Suprapubic skin (tissue), 4 donors: ENCODE measurements at regions not wholly inside any gene's neighbourhood (a gene's known extent, or its start where the extent isn't known, plus 50 kb on each side); places are given as distances from the start of the nearest gene placed in this dataset.

Experiments used
- DNase-seq, 2 donors: peaks; one replicate each; pipeline ENCODE4 v3.0.0-alpha.2; 2019; ENCODE audit warnings: low spot score in 2 of 2
- H3K27ac ChIP-seq: fragments of 200-600 bp; sonication (generic); one replicate; pipeline ENCODE4 v1.5.1; 2019
- H3K27me3 ChIP-seq: fragments of 200-600 bp; sonication (generic); one replicate; pipeline ENCODE4 v1.5.1; 2019
- H3K36me3 ChIP-seq: fragments of 200-600 bp; sonication (generic); one replicate; pipeline ENCODE4 v1.5.1; 2019
- H3K4me1 ChIP-seq: fragments of 200-600 bp; sonication (generic); one replicate; pipeline ENCODE4 v1.5.1; 2019
- H3K4me3 ChIP-seq: fragments of 200-600 bp; sonication (generic); one replicate; pipeline ENCODE4 v1.5.1; 2019; ENCODE audit warnings: mild to moderate bottlenecking
- H3K9me3 ChIP-seq: fragments of 200-600 bp; sonication (generic); one replicate; pipeline ENCODE4 v1.5.1; 2019
- CTCF ChIP-seq, 2 donors: fragments of 200-600 bp in 1 of 2; fragments of 450-650 bp in 1 of 2; sonication (generic) in 1 of 2; IDR thresholded peaks; one replicate each; pipeline ENCODE4 v1.5.1; 2016 to 2019; ENCODE audit warnings: antibody characterized with exemption in 2 of 2, mild to moderate bottlenecking in 1 of 2, moderate library complexity in 1 of 2
- EP300 ChIP-seq: sonication (generic); formaldehyde crosslinking; IDR thresholded peaks from one replicate; pipeline ENCODE4 v1.6.1; 2017; ENCODE audit warnings: antibody characterized with exemption
- POLR2A ChIP-seq, 2 donors: fragments of 450-650 bp; IDR thresholded peaks; one replicate each; pipeline ENCODE4 v1.6.1; 2017; ENCODE audit warnings: antibody characterized with exemption in 2 of 2, mild to moderate bottlenecking in 2 of 2, moderate library complexity in 2 of 2
- POLR2AphosphoS5 ChIP-seq, 3 donors: sonication (generic); formaldehyde crosslinking; IDR thresholded peaks; one replicate each; pipeline ENCODE4 v1.6.1; 2017; ENCODE audit warnings: antibody characterized with exemption in 3 of 3
- WGBS: methylation state at CpG from one replicate; pipeline ENCODE4 v1.1.5; 2018; 5-methylcytosine and 5-hydroxymethylcytosine counted together

GRCh38 chr6:148657048-148657447 is 89.8 kb upstream of the UST start:
- Histone ChIP-seq H3K4me3 (no peak overlapping the region), H3K27me3 (no peaks in the 10 kb centered on the region), H3K9me3 (peaks cover 10% of the 10 kb centered on the region), H3K36me3 (no peaks in the 10 kb centered on the region), H3K27ac (no peak overlapping the region), H3K4me1 (no peaks in the 10 kb centered on the region)
- TF ChIP-seq POLR2AphosphoS5 (IDR thresholded peaks at IDR 0.05) = no peak
- TF ChIP-seq POLR2A (IDR thresholded peaks at IDR 0.05) = no peak
- TF ChIP-seq CTCF (IDR thresholded peaks at IDR 0.05) = no peak
- TF ChIP-seq EP300 = no peak
- WGBS = 80% methylated on average over 4 of the region's 4 CpGs
- no peak for DNase-seq

- TF ChIP-seq POLR2AphosphoS5 (IDR thresholded peaks at IDR 0.05) = no peak
- TF ChIP-seq EP300 = no peak
- TF ChIP-seq POLR2A (IDR thresholded peaks at IDR 0.05) = no peak
- H3K36me3 ChIP-seq = no peaks in the 10 kb centered on the region
- H3K4me3 ChIP-seq = no peak overlapping the region
- 91% methylated on average over 2 of the region's 2 CpGs for WGBS
- no peak for DNase-seq
- H3K27me3 ChIP-seq = no peaks in the 10 kb centered on the region
- H3K9me3 ChIP-seq = peaks cover 11% of the 10 kb centered on the region
- no peak overlapping the region for H3K27ac ChIP-seq
- H3K4me1 ChIP-seq = no peaks in the 10 kb centered on the region
These were observed 88.0 kb upstream of the UST start for GRCh38 chr6:148658681-148659430.

- peaks cover 18% of the 10 kb centered on the region for H3K9me3 ChIP-seq
- no peak for TF ChIP-seq POLR2AphosphoS5 (IDR thresholded peaks at IDR 0.05)
- TF ChIP-seq CTCF (IDR thresholded peaks at IDR 0.05) = no peak
- no peak for TF ChIP-seq EP300
- no peak for TF ChIP-seq POLR2A (IDR thresholded peaks at IDR 0.05)
- H3K27me3 ChIP-seq = no peaks in the 10 kb centered on the region
- no peaks in the 10 kb centered on the region for H3K4me1 ChIP-seq
- DNase-seq = no peak
- H3K27ac ChIP-seq = no peak overlapping the region
- no peaks in the 10 kb centered on the region for H3K36me3 ChIP-seq
- H3K4me3 ChIP-seq = no peak overlapping the region
These were observed 79.4 kb upstream of the UST start for GRCh38 chr6:148667395-148667794.

- Histone ChIP-seq H3K9me3 (peaks cover 18% of the 10 kb centered on the region), H3K36me3 (no peaks in the 10 kb centered on the region), H3K4me3 (no peak overlapping the region), H3K4me1 (no peaks in the 10 kb centered on the region), H3K27me3 (no peaks in the 10 kb centered on the region), H3K27ac (no peak overlapping the region)
- TF ChIP-seq CTCF (IDR thresholded peaks at IDR 0.05) = no peak
- TF ChIP-seq EP300 = no peak
- TF ChIP-seq POLR2AphosphoS5 (IDR thresholded peaks at IDR 0.05) = no peak
- TF ChIP-seq POLR2A (IDR thresholded peaks at IDR 0.05) = no peak
- 100% methylated on average over 2 of the region's 8 CpGs for WGBS
- no peak for DNase-seq
These were observed 75.7 kb upstream of the UST start for GRCh38 chr6:148671085-148671484.

GRCh38 chr6:148671952-148672351 is 74.9 kb upstream of the UST start:
- no peak for DNase-seq
- Histone ChIP-seq H3K9me3 (peaks cover 13% of the 10 kb centered on the region), H3K27me3 (no peaks in the 10 kb centered on the region), H3K4me1 (no peaks in the 10 kb centered on the region), H3K36me3 (no peaks in the 10 kb centered on the region), H3K27ac (no peak overlapping the region), H3K4me3 (no peak overlapping the region)
- TF ChIP-seq CTCF (IDR thresholded peaks at IDR 0.05) (no peak), POLR2AphosphoS5 (IDR thresholded peaks at IDR 0.05) (no peak), POLR2A (IDR thresholded peaks at IDR 0.05) (no peak), EP300 (no peak)

GRCh38 chr6:148674306-148674705 is 72.5 kb upstream of the UST start:
- no peak overlapping the region for H3K4me3 ChIP-seq
- TF ChIP-seq EP300 (no peak), POLR2A (IDR thresholded peaks at IDR 0.05) (no peak), POLR2AphosphoS5 (IDR thresholded peaks at IDR 0.05) (no peak), CTCF (IDR thresholded peaks at IDR 0.05) (no peak)
- 78% methylated on average over 1 of the region's 1 CpG for WGBS

More at GRCh38 chr6:148674306-148674705, 72.5 kb upstream of the UST start:
- Histone ChIP-seq H3K4me1 (no peaks in the 10 kb centered on the region), H3K27ac (no peak overlapping the region), H3K36me3 (no peaks in the 10 kb centered on the region), H3K9me3 (peaks cover 9% of the 10 kb centered on the region), H3K27me3 (no peaks in the 10 kb centered on the region)
- DNase-seq = no peak
